ENCODE measurements at regions not wholly inside any gene's neighbourhood (a gene's known extent, or its start where the extent isn't known, plus 50 kb on each side); places are given as distances from the start of the nearest gene placed in this dataset.

DNA sequence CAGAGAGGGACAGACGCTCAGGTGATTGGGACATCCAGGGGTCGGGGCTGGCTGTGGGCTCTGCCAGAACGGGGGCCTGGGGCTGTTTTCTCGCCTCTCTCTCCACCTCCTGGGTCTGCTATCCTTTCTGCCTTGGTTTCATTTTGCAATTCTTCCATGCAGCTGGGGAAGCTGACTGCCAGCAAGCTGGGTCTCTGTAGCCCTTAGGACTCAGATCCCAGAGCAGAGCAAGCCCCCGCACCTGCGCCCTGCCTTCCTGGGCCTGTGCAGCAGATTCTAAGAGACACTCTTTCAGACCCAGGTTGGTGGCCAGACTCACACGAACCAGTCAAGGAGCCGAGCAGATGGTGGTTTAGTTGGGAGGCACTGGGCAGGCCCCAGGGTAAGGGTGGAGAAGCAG lies 59.1 kb upstream of the GRPEL1 start:
- no peak for DNase-seq

DNA sequence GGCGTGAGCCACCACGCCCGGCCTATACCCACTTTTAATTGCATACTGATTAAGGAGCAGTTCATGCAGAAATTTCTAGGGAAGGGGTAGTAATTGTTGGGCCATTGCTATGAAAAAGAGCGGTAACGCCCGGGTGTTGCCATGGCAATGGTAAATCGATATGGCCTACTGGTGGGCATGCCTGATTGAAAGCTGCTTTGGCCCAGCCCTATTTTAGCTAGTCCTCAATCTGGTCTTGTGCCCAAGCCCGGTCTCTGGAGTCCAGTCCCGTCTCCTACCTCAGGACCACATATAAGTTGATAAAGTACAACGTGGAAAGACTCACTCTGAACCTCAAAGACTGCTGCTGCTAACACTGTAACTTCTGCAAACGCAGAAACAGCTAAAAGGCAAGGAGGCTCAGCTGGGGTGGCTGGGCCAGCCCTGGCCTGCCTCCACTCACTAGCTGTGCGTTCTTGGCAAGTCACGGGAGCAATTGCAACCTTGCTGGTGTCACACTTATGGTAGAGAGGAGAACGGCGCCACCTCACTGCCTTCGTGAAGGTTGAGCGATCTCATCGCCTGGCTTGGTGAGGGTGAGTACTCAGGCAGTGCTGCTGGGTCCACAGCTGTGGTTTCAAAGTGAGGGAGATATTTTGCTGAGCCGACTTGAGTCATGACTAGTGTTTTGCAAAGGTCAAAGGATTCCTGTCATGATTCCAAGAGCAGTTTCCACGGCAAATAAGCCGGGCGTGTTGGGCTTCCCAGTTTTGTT lies 57.0 kb upstream of the GRPEL1 start:
- DNase-seq, result no peak

DNA sequence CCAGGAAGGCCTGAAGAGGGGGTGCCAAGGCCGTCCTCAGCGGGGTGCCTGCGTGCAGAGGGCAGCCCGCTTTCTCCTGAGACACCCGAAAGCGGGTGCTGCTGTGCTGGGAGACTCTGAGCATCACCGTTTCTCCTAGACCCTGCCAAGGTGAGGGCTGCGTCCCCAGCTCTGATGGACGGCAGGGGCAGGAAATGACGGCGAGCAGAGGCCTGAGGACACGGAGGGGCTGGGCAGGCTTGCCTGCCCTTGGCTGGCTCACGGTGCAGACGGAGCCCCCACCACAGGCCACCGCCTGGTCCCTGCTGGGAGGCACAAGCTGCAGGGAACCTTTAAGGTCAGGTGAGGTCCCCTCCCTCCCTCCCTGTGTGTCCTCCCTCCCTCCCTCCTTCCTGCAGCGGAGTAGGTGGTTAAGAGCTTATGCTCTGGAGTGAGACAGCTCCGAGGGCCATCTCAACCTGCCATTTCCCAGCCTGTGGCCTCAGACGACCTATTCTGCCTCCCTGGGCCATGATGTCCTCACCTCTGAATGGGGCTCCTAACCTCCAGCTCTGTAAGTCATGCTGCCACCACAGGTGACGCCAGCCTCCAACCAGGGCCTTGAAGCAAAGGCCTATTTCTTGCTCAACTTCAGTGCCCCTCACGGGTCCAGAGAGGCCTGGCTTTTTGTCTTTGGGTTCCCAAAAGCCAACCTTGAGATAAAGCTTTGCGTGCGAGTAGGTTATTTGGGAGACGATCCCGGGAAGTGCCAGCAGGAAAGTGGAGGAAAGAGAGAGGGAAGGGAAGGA lies 54.2 kb upstream of the GRPEL1 start:
- no peak for DNase-seq

GRCh38 chr4:7121174-7121573 lies 53.3 kb upstream of the GRPEL1 start:
- no peak for DNase-seq

DNA sequence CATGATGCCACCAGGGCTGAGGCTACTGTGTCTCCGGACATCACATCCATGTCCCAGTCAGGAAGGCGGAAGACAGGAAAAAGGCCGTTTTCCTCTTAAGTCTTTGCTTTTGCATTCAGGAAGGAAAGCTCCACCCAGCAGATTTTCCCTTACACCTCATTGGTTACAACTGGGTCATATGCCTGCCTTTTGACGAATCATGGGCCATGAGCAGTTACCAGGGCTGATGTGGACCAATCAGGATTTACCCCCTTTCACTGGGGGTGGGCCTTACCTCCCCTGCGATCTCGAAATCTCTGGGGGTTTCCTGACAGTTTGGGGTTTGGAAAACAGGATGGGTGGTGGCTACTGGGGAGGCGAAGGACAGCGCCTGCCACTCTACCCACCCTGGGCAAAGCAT lies 52.5 kb upstream of the GRPEL1 start:
- DNase-seq, result no peak

GRCh38 chr4:7118013-7118832 lies 50.4 kb upstream of the GRPEL1 start:
- DNase-seq, result no peak

All from GDM1 (cell line).